HG02981 (cell line): ENCODE measurements at regions not wholly inside any gene's neighbourhood (a gene's known extent, or its start where the extent isn't known, plus 50 kb on each side); places are given as distances from the start of the nearest gene placed in this dataset.

ENCODE experiments used
- ATAC-seq: cut with Tn5 transposase; IDR thresholded peaks from one replicate; pipeline ENCODE4 v1.9.1; 2021; ENCODE audit warnings: mild to moderate bottlenecking, moderate library complexity; ENCODE audit not compliant: unreplicated experiment

- no peak for ATAC-seq
Observed at GRCh38 chr21:26784974-26785373, 60.2 kb downstream of the ADAMTS1 start.

GRCh38 chr21:26783466-26784195 is 61.6 kb downstream of the ADAMTS1 start:
- no peak for ATAC-seq

- ATAC-seq = no peak
Observed at GRCh38 chr21:26782747-26783146, 62.5 kb downstream of the ADAMTS1 start.

- no peak for ATAC-seq
Observed at GRCh38 chr21:26782331-26782730, 62.9 kb downstream of the ADAMTS1 start.

GRCh38 chr21:26781331-26781730 is 63.9 kb downstream of the ADAMTS1 start:
- ATAC-seq = no peak

GRCh38 chr21:26777166-26777565 is 68.0 kb downstream of the ADAMTS1 start:
- no peak for ATAC-seq

GRCh38 chr21:26776310-26777021 is 68.7 kb downstream of the ADAMTS1 start:
- no peak for ATAC-seq

GRCh38 chr21:26773058-26773457 is 72.2 kb downstream of the ADAMTS1 start:
- ATAC-seq = no peak

GRCh38 chr21:26769613-26770188 is 75.5 kb downstream of the ADAMTS1 start:
- no peak for ATAC-seq

- ATAC-seq = no peak
Observed at GRCh38 chr21:26766826-26767325, 78.3 kb downstream of the ADAMTS1 start.

GRCh38 chr21:26761174-26761915 is 83.9 kb downstream of the ADAMTS1 start:
- ATAC-seq = no peak

GRCh38 chr21:26759731-26760130 is 85.5 kb downstream of the ADAMTS1 start:
- no peak for ATAC-seq

GRCh38 chr21:26758083-26758880 is 86.9 kb downstream of the ADAMTS1 start:
- ATAC-seq = no peak

GRCh38 chr21:26756491-26757159 is 88.6 kb downstream of the ADAMTS1 start:
- no peak for ATAC-seq

GRCh38 chr21:26754853-26755252 is 90.4 kb downstream of the ADAMTS1 start:
- ATAC-seq = no peak

GRCh38 chr21:26753822-26754221 is 91.4 kb downstream of the ADAMTS1 start:
- no peak for ATAC-seq

GRCh38 chr21:26752849-26753248 is 92.4 kb downstream of the ADAMTS1 start:
- ATAC-seq = no peak

- no peak for ATAC-seq
Observed at GRCh38 chr21:26751305-26751704, 93.9 kb downstream of the ADAMTS1 start.

- ATAC-seq = no peak
Observed at GRCh38 chr21:26748066-26748465, 97.1 kb downstream of the ADAMTS1 start.

GRCh38 chr21:26747216-26747615 is 98.0 kb downstream of the ADAMTS1 start:
- no peak for ATAC-seq
